ENCODE measurements at regions not wholly inside any gene's neighbourhood (a gene's known extent, or its start where the extent isn't known, plus 50 kb on each side); places are given as distances from the start of the nearest gene placed in this dataset.

DNA sequence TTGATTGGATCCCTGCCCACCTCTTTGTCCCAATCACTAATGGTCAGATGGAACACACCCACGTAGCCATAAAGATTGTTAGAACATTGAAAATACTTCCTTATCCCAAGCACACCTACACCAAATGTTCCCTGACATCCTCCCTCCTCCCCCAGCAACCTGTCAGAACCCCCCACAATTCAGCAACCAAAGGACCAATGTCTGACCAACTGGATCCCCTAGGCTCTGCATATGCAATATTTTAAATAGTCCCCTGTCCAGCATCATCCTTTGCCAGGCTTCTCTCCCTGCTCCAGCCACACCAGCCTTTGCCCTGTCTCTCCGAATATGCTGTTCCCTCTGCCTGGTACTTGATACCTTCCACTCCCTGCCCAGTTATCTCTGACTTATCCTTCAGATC, 54.9 kb upstream of the CES5A start:
- Mint-ChIP-seq H3K4me3 (no peak overlapping the region), H3K27ac (no peak overlapping the region), H3K4me1 (no peaks in the 10 kb centered on the region), H3K27me3 (no peaks in the 10 kb centered on the region), H3K36me3 (no peaks in the 10 kb centered on the region), H3K9me3 (no peaks in the 10 kb centered on the region)
- DNase-seq: no peak
- CTCF ChIA-PET: no interaction called here

GRCh38 chr16:55929181-55929580, 54.0 kb upstream of the CES5A start:
- Mint-ChIP-seq H3K9me3 (no peaks in the 10 kb centered on the region), H3K4me3 (no peak overlapping the region), H3K4me1 (no peaks in the 10 kb centered on the region), H3K36me3 (no peaks in the 10 kb centered on the region), H3K27me3 (no peaks in the 10 kb centered on the region), H3K27ac (no peak overlapping the region)
- CTCF ChIA-PET: no interaction called here
- no peak for DNase-seq

- no peak for DNase-seq
- H3K4me1 Mint-ChIP-seq: no peaks in the 10 kb centered on the region
- H3K27ac Mint-ChIP-seq: no peak overlapping the region
- no peaks in the 10 kb centered on the region for H3K36me3 Mint-ChIP-seq
- H3K9me3 Mint-ChIP-seq: no peaks in the 10 kb centered on the region
- CTCF ChIA-PET: no interaction called here
- no peak overlapping the region for H3K4me3 Mint-ChIP-seq
- H3K27me3 Mint-ChIP-seq: peaks cover 3% of the 10 kb centered on the region
Observed at GRCh38 chr16:55925242-55925641, 50.1 kb upstream of the CES5A start.
